GM19239 (cell line): ENCODE measurements at regions not wholly inside any gene's neighbourhood (a gene's known extent, or its start where the extent isn't known, plus 50 kb on each side); places are given as distances from the start of the nearest gene placed in this dataset.
"Not testable (repeated sequence)": the region's sequence is repeated elsewhere in the genome, so short reads cannot be mapped to it uniquely, and the experiment has no call there.

Experiments used
- DNase-seq: peaks from one replicate; pipeline ENCODE4 v3.0.0; 2011; ENCODE audit warnings: low spot score; ENCODE audit not compliant: insufficient read length
- FAIRE-seq: peaks from 2 replicates; lab custom pipeline; 2011; peaks lifted over from hg19 to GRCh38; lab: Jason Lieb, UNC

GRCh38 chr2:17043173-17043572 lies 377.5 kb upstream of the CYRIA start:
- FAIRE-seq (no peak), DNase-seq (no peak)

DNA sequence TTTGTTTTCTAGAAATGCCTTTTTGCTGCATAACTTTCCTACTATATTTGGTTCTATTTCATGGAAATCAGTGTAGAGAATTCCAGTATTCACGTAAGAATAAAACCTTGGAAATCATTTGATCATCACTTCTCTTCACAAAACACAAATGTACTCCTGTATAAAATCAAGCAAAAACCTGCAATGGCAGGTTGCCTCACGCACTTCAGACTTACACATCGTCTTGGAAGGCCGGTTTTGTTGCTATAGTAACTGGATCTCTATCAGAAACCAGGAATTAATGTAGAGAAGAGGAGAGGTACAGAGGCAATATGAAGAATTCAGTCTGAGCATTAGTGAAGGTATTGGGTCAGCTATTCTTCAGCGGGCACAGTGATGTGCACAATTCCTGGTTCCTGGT lies 370.7 kb upstream of the CYRIA start:
- FAIRE-seq (no peak), DNase-seq (no peak)

- DNase-seq: no peak
- no peak for FAIRE-seq
Observed at GRCh38 chr2:17035010-17035409, 369.4 kb upstream of the CYRIA start.

GRCh38 chr2:17030047-17030446 lies 364.4 kb upstream of the CYRIA start:
- FAIRE-seq: no peak
- no peak for DNase-seq

DNA sequence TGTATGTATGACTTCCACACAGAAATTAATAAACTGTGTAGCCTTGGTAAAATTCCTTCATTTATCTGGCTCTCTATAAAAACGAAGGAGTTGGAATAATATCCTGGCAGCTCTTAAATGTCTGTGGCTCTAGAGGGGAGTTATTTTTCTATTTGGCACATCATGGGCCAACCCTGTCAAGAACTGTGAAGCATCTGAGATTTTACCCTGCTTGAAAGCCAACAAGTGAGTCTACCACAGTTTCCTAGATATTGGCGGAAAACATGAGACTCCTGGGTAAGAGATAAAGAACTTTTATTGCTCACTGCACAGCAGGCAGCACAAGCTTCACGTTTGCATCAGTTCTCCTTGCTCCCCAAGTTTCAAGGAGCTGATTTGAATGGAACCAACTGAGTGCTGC lies 346.7 kb upstream of the CYRIA start:
- no peak for FAIRE-seq
- DNase-seq: no peak

DNA sequence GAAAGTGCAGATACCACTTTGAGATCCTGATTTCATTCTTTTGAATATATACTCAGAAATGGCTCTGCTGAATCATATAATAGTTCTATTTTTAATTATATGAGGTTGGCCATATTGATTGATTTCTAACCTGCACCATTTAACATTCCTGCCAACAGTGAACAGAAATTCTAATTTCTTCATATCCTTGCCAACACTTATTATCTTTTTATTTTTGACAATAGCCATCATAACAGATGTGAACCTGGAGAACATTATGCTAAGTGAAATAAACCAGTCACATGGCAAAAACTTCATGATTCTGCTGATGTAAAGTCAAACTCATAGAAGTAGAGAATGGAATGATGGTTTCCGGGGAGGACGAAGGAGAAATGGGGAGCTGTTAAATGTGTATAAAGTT lies 344.5 kb upstream of the CYRIA start:
- DNase-seq: no peak
- no peak for FAIRE-seq

- DNase-seq (no peak), FAIRE-seq (no peak)
Observed at GRCh38 chr2:17000184-17000482, 334.5 kb upstream of the CYRIA start.

- no peak for FAIRE-seq
Observed at GRCh38 chr2:16999347-17000183, 333.9 kb upstream of the CYRIA start.

GRCh38 chr2:16978301-16978700 lies 312.7 kb upstream of the CYRIA start:
- FAIRE-seq (no peak), DNase-seq (no peak)

More at GRCh38 chr2:16999347-17000183, 333.9 kb upstream of the CYRIA start:
- DNase-seq: no peak

DNA sequence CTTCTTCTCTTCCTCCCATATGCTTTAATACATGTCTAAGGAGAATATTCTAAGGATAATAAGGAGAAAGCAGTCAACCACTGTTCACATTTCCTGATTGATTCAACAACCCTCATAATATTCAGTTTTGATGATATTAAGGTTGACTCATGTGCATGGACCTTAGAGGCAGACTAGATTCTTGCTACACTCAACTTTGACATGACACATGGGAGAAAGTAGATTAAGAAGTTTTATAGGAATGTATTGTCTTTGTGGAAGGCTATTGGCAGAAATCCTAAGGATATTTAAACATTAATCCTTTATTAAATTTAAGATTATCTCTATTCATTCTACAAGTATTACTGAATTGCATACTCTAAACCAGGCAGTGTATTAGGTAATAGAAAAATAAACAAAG lies 309.1 kb upstream of the CYRIA start:
- FAIRE-seq (no peak), DNase-seq (no peak)

GRCh38 chr2:16973586-16974286 lies 308.1 kb upstream of the CYRIA start:
- no peak for DNase-seq
- no peak for FAIRE-seq

DNA sequence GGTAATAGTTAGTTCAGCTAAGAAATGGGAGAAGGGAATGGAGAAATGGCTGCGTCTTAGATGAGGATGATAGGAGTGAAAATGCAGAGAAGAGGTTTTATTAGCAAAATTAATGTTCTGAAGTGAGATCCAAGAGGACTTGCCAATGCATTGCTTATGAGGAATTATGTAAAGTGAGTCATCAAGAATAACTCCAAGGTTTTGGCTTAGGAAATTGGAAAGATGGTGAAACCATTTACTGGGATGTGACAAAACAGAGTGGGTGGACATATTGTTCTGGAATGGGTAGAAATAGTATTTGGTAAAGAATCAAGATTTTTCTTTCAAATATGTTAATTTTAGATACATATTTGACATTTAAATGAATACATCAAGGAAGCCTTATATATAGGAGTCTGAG lies 306.6 kb upstream of the CYRIA start:
- DNase-seq: no peak
- no peak for FAIRE-seq

- DNase-seq (no peak), FAIRE-seq (no peak)
Observed at GRCh38 chr2:16971722-16972234, 306.1 kb upstream of the CYRIA start.

DNA sequence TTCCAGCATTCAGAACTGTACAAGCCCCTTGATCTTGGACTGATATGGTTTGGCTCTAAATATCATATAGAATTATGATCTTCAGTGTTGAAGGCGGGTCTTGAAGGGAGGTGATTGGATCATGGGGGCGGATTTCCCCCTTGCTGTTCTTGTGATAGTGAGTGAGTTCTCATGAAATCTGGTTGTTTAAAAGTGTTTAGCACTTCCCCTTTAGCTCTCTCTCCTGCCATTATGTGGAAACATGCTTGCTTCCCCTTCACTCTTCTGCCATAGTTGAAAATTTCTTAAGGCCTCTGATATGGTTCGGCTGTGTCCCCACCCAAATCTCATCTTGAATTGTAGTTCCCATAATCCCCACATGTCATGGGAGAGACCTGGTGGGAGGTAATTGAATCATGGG lies 305.3 kb upstream of the CYRIA start:
- FAIRE-seq: not testable (repeated sequence)

GRCh38 chr2:16962505-16962904 lies 296.9 kb upstream of the CYRIA start:
- DNase-seq (no peak), FAIRE-seq (no peak)

More for the DNA sequence above, 305.3 kb upstream of the CYRIA start:
- DNase-seq: not testable (repeated sequence)

GRCh38 chr2:16960579-16960978 lies 294.9 kb upstream of the CYRIA start:
- FAIRE-seq (no peak), DNase-seq (no peak)

- FAIRE-seq: no peak
- no peak for DNase-seq
Observed at GRCh38 chr2:16958266-16958665, 292.6 kb upstream of the CYRIA start.

GRCh38 chr2:16952805-16953204 lies 287.2 kb upstream of the CYRIA start:
- no peak for DNase-seq
- no peak for FAIRE-seq

DNA sequence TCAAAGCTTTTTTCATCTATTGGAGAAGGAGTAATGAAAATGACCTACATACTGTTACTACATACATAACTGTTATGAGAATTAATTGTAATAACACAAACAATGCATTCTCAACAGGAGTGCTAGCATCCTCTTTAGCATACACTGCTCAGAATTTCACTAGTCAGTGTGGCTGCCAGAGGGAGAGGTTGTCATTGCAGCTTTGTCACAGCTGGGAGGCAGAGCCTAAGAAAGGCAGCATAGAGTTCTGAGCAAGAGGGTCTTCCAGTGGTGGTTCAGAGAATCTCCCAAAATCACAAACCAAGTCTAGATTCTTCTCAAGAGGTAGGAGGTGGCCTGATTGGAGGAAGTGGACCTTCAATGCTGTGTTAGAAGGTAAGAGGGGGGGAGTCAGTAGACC lies 286.7 kb upstream of the CYRIA start:
- FAIRE-seq (no peak), DNase-seq (no peak)

- FAIRE-seq (no peak), DNase-seq (no peak)
Observed at GRCh38 chr2:16950436-16950835, 284.8 kb upstream of the CYRIA start.

- DNase-seq: no peak
- no peak for FAIRE-seq
Observed at GRCh38 chr2:16948710-16949109, 283.1 kb upstream of the CYRIA start.

DNA sequence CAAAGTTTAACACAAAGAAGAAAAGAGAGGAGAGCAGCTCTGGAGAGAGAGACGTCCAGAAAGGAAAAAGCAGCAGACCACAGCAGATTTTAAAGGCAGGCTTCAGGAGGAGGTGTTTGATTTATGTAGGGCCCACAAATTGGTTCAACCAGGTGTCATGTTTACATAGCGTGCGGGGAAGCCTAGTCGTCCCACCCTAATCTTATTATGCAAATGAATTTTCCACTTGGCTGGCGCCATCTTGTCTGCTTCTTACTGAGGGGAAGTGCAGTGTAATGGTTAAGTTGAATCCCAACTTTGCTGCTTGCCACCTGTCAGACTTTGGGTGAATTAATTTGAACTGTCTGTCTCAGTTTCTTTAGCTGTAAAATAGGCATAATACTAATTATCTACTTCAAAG lies 282.4 kb upstream of the CYRIA start:
- DNase-seq (no peak), FAIRE-seq (no peak)
